ENCODE measurements at regions not wholly inside any gene's neighbourhood (a gene's known extent, or its start where the extent isn't known, plus 50 kb on each side); places are given as distances from the start of the nearest gene placed in this dataset.

DNA sequence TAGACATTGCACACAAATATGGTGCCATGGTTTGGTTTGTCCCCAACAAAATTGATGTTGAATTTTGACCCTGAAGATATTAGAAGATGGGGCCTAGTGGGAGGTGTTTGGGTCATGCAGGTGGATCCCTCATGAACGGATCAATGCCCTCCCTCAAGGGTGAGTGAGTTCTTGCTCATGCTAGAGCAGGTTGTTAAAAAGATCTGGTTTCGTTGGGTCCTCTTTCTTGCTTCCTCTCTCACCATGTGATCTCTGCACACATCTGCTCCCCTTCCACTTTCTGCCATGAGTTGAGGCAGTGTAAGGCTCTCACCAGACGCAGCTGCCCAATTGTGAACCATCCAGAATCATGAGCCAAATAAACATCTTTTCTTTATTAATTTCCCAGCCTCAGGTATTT lies 87.8 kb upstream of the MDFIC2 start:
- Histone ChIP-seq H3K9me3 (no peaks in the 10 kb centered on the region), H3K36me3 (no peaks in the 10 kb centered on the region), H3K27ac (no peak overlapping the region), H3K4me1 (no peaks in the 10 kb centered on the region), H3K27me3 (no peaks in the 10 kb centered on the region), H3K4me3 (no peak overlapping the region)
- intact Hi-C loops (cut with DNase I; ENCODE audit: low total_unique reads), result no loop called here
- TF ChIP-seq, protein P1, sequence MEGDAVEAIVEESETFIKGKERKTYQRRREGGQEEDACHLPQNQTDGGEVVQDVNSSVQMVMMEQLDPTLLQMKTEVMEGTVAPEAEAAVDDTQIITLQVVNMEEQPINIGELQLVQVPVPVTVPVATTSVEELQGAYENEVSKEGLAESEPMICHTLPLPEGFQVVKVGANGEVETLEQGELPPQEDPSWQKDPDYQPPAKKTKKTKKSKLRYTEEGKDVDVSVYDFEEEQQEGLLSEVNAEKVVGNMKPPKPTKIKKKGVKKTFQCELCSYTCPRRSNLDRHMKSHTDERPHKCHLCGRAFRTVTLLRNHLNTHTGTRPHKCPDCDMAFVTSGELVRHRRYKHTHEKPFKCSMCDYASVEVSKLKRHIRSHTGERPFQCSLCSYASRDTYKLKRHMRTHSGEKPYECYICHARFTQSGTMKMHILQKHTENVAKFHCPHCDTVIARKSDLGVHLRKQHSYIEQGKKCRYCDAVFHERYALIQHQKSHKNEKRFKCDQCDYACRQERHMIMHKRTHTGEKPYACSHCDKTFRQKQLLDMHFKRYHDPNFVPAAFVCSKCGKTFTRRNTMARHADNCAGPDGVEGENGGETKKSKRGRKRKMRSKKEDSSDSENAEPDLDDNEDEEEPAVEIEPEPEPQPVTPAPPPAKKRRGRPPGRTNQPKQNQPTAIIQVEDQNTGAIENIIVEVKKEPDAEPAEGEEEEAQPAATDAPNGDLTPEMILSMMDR (IDR thresholded peaks at IDR 0.05), result no peak
- no peak for TF ChIP-seq POLR2A (IDR thresholded peaks at IDR 0.05)
- DNase-seq, result no peak

DNA sequence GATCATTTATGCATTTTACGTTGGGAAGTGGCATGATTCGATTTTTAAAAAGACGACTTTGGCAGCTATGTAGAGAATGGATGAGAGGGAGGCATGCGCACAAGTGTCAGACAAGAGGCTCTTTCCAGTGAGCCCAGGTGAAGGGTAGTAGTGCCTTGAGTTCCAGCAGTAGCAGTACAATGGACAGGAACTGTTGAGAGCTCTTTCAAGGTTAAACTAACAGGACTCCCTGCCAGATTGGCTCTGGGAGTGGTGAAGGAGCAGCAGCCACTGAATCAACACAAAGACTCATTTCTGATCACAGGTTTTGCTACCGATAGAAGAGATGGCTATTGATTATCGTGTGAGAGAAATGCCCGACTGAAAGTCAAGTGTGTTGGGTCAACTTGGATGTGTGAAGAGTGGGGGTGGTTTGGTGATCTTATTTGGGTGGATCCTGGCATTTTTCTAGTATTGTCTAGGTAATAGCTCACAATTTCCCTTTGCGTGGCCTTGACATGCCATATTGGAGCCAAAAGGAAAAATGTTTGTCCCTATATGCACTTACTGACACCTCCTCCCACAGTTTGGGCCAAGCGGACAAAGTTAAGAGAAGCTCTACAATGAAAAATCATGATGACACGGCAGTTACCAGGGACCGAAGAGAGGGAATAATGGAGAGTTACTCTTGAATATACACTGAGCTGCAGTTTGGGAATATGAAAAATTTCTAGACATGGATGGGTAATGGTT lies 81.6 kb upstream of the MDFIC2 start:
- no peak for DNase-seq
- no peak for TF ChIP-seq POLR2A (IDR thresholded peaks at IDR 0.05)
- TF ChIP-seq, protein P1 (IDR thresholded peaks at IDR 0.05), result no peak
- no peak overlapping the region for H3K4me3 ChIP-seq
- intact Hi-C loops (cut with DNase I; ENCODE audit: low total_unique reads), result no loop called here
- H3K4me1 ChIP-seq, result no peaks in the 10 kb centered on the region
- H3K27me3 ChIP-seq, result no peaks in the 10 kb centered on the region
- H3K36me3 ChIP-seq, result no peaks in the 10 kb centered on the region
- H3K9me3 ChIP-seq, result no peaks in the 10 kb centered on the region
- no peak overlapping the region for H3K27ac ChIP-seq

DNA sequence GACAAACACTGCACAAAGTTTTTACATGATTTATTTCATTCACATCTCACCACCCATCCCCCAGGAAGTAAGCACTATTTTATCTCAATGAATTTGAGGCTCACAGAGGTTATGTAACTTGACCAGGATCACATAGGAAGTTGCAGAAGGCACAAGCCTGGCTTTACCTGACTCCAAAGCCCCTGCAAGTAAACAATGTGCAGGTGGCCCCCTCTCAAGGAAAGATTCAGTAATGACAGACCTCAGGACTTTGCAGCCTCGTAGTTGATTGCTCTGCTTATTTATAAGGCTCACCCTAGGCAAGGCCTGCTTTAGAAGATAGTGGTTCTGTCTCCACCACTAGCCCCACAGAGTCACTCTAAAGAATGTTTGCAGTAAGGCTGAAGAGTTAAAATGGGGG lies 79.8 kb upstream of the MDFIC2 start:
- Histone ChIP-seq H3K27ac (no peak overlapping the region), H3K4me3 (no peak overlapping the region), H3K36me3 (no peaks in the 10 kb centered on the region), H3K4me1 (no peaks in the 10 kb centered on the region), H3K9me3 (no peaks in the 10 kb centered on the region), H3K27me3 (no peaks in the 10 kb centered on the region)
- intact Hi-C loops (cut with DNase I; ENCODE audit: low total_unique reads), result no loop called here
- DNase-seq, result no peak
- TF ChIP-seq, protein P1 (IDR thresholded peaks at IDR 0.05), result no peak
- TF ChIP-seq POLR2A (IDR thresholded peaks at IDR 0.05), result no peak

DNA sequence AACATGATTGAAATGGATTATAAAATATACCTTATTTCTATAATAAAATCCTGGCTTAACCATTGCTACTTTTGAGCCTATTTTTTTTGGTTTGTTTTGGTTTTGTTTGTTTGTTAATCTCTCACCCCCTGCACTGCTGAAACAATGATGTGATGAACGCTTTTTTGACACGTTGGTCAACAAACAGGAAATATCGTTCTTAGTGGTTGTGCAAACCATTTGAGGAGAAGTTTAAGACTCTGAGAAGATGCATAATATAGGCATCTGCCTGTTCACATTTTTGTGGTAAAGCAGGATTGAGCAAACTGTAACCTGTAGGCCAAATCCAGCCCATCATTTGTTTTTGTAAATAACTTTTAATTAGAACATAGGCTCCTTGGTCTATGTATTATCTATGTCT lies 75.5 kb upstream of the MDFIC2 start:
- Histone ChIP-seq H3K9me3 (no peaks in the 10 kb centered on the region), H3K27ac (no peak overlapping the region), H3K4me1 (no peaks in the 10 kb centered on the region), H3K27me3 (no peaks in the 10 kb centered on the region), H3K36me3 (no peaks in the 10 kb centered on the region), H3K4me3 (no peak overlapping the region)
- DNase-seq, result no peak
- no peak for TF ChIP-seq POLR2A (IDR thresholded peaks at IDR 0.05)
- TF ChIP-seq, protein P1 (IDR thresholded peaks at IDR 0.05), result no peak
- intact Hi-C loops (cut with DNase I; ENCODE audit: low total_unique reads), result no loop called here

DNA sequence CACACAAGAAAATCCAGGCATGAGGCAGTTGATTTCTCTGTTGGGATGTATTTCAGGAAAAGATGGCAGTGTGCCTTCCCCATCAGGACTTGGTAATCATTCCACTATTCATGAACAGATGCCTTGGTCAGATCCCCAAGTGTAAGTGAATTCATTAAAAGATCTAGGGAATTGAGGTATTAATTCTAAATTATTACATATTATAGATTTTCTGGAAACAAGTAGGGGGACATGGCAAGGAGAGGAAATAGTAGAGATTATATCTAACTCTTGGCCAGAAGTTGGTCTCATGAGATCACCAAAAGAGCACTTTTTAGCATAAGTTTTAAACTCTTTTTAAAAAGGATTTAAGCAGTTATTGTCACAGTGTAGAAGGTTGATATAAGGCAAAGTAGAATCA lies 74.4 kb upstream of the MDFIC2 start:
- intact Hi-C loops (cut with DNase I; ENCODE audit: low total_unique reads), result no loop called here
- Histone ChIP-seq H3K27ac (no peak overlapping the region), H3K4me3 (no peak overlapping the region), H3K27me3 (no peaks in the 10 kb centered on the region), H3K4me1 (no peaks in the 10 kb centered on the region), H3K36me3 (no peaks in the 10 kb centered on the region), H3K9me3 (no peaks in the 10 kb centered on the region)
- no peak for TF ChIP-seq POLR2A (IDR thresholded peaks at IDR 0.05)
- TF ChIP-seq, protein P1 (IDR thresholded peaks at IDR 0.05), result no peak
- no peak for DNase-seq

Measured in uterus (tissue), 3 donors.